Left kidney (tissue), 1 donor: ENCODE measurements at regions not wholly inside any gene's neighbourhood (a gene's known extent, or its start where the extent isn't known, plus 50 kb on each side); places are given as distances from the start of the nearest gene placed in this dataset.
"Not testable (repeated sequence)": the region's sequence is repeated elsewhere in the genome, so short reads cannot be mapped to it uniquely, and the experiment has no call there.

ENCODE experiments used
- DNase-seq: peaks from one replicate; pipeline ENCODE4 v3.0.0-alpha.2; 2013

DNA sequence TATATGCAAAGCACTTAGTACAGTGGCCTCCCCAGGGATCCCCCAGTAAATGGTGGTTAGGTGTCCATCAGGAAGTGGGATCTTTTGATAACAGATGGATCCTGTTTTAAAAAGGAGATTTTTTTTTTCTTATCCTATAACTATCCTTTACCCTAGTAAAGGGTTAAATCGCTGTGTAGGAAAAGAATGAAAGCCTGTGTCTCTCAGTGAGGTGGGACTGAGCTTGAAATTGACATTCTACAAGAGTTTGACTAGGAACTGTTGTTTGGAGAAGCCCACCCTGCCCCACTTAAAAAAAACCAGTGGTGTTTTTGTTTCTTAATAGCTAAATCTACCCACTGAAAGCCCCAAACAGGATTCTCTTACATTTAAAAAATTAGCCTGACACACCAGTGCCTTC lies 112.2 kb upstream of the EGLN3 start:
- DNase-seq: no peak

DNA sequence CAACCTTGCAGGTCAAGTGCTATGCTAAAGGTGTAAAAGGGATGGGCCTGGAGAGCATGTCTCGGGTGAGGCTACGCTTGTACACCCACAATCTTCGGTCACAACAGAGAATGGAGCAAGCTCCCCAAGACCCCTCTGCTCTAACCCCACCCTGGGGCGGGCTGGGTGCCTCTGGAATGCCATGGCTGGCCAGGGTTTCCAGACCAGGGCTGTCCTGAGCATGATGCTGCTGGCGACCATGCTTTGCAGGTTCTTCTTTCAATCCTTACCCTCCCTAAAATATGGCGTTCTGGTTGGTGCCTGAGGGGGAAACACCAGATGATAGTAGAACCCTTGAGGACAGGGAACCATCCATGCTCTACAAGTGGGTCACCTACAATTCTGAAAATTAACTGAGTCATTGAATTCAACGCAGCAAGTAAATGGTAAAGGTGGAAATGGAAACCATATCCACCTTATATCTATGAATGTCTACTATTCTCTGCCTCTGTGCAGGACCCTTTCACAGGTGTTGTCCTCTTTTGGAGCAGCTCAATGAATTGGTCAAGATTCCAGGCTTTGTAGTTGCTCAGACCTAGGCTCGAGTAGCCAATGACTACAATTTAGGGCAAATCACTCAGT lies 111.6 kb upstream of the EGLN3 start:
- no peak for DNase-seq

- DNase-seq: no peak
These were observed 109.8 kb upstream of the EGLN3 start for GRCh38 chr14:34060651-34060999.

DNA sequence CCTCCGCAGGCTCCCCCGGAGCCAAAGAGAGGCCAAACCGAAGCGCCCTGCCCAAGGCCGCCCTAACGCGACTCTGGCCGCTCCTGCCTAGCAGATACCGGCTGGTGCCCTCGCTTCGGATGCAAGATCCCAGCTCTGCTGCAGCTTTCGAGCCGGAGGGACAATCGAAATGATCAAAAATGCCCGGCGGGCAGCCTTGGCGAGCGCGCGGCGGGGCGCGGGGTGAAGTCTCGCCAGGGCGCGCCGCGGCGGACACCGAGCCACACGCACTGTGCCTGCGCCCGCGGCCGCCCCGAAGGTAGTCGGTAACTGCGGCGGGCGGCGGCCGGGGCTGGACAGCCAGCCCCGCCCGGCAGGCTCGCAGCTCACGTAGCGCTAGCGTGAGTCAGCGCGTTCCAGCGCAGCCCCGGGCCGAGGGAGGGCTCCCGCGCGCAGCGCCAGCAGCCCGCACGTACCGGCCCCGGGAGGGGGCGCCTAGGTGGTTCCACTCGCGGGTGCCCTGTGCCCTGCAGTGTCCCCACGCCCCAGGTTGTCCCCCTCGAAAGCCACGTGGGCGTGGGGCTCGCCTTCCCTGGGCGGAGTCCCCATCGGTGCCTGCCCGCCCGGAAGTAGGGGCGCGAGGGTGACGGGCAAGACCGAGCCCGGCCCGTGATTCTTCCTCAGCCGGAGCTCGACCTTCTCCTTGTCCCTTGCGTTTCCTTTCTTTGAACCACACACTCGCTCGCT lies 109.2 kb upstream of the EGLN3 start:
- DNase-seq: peak; percentile 57

DNA sequence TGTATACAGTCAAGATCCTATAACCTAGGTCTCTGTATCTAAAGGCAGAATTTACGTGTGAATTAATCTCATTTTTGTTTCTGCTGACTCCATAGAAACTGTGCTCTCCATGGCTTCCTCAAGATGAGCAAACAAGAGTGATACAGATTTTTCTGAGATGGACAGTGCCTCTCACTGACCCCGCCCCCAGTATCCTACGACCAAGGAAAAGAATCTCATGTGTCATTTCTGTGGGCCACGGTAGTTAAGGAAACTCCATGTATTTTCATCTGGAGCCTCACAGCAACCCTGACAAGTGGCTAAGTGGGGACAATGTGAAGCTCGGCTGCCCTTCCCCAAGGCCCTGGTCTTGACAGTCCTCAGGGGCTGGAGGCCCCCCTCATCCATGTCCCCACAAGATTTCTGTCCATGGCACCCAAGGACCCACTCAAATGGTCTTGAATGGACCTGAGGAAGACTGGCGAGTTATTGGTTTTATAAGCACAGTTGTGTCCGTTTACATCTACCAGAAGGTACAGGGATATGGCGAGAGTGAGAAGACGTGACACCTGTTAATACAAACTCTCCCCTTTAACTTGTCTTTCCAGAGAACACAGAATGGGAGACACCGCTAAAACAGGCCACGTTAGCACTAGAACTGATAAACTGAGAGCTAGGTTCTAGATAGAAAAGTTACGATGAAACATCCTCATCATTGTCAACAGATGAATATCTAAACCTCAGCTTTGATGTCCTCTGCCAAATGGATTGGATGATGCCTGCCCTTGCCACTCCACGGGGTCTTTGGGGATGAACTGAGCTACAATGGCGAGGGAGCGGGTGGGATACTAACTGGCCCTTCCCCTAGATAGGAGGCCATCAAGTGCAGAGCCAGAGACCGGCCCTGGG lies 108.4 kb upstream of the EGLN3 start:
- DNase-seq: no peak

DNA sequence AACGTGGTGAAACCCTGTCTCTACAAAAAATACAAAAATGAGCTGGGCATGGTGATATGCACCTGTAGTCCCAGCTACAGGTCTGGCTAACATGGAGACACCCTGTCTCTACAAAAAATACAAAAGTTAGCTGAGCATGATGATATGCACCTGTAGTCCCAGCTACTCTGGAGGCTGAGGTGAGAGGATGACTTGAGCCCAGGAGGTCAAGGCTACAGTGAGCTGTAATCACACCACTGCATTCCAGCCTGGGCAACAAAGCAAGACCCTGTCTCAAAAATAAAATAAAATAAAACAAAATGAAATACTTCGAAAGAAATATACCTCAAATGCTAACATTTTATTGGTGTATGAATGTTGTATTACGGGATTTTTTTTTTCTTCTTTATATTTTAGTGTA lies 107.6 kb upstream of the EGLN3 start:
- no peak for DNase-seq

- no peak for DNase-seq
These were observed 105.2 kb upstream of the EGLN3 start for GRCh38 chr14:34056046-34056445.

- no peak for DNase-seq
These were observed 104.5 kb upstream of the EGLN3 start for GRCh38 chr14:34055157-34055950.

DNA sequence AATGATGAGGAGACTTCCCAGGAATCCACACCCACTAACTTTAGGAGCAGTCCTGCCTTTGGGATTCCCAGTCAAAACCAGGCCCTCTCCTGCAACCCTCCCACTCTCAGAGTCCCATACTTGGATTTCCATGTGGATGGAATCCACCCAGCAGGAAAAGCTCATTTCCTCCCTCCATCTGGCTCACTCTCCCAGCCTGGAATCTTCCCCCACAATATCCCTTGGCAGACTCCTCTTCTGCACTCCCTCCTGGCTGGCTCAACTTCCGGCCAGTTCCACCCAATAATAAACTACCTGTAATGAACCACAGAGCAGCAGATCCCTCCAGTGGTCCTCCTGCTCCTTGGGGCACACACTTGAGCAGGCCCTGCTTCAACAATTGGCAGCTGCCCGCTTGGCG lies 102.8 kb upstream of the EGLN3 start:
- no peak for DNase-seq

DNA sequence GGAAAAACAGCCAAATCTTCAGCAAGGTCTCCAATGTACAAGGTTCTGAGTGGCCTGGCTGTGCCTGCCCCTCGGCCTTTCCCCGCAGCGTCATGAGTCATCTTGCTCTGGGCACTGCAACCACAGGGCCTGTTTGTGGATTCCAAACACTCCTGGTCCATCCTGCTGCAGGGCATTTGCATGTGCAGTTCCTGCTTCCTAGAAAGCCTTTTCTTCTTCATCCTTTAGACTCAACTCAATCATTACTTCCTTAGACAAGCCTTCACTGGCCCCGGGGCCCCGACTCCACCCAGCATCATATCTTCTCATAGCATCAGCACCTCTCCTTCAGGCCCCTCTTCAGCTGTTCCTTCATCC lies 101.8 kb upstream of the EGLN3 start:
- DNase-seq: no peak

DNA sequence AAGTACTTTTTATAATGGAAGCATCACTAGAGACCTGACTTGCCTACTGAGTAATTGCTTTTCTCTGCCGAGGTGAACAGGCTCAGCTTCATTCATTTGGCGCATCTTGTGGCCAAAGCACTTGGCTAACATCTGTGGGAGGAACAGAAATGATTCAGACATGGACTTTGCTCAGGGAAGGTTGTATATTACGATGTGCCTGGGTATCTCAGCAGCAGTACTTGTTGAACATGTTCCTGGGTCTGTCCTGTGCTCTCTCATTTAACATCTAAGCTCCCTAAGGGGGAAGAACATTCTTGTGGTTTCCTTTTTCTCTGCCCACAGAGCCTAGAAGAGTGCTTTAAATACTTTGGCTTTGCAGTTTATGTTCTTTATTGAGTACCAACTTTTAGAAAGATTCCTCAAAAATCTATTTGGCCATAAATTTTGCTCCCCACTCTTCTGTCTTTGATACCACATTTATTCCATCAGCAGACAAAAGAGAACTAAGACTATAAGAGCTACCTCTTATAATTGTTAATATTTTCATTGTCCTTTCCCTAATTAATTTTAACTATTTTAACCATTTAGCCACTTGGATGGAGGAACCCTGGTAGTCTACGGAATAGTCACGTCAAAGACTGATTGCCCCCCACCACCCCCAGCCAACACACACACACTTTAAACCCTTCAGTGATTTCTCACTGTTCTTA lies 101.2 kb upstream of the EGLN3 start:
- DNase-seq: no peak

DNA sequence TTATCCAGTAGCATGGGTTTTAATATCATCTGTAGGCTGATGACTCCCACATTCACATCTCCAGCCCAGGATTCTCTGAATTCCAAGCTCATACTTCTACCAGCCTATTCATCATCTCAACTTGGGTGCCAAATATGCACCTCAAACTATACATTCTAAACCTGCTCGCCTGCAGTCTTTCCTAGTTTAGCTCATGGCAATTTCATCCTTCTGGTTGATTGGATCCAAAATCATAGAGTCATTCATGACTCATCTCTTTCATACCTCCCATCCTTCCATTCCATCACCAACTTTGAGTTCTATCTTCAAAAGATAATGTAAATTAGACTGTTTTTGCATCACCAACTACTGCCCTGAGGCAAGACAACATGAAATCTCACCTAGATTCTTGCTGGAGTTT lies 99.7 kb upstream of the EGLN3 start:
- DNase-seq: no peak

GRCh38 chr14:34049790-34050189 lies 98.9 kb upstream of the EGLN3 start:
- no peak for DNase-seq

- not testable (repeated sequence) for DNase-seq
These were observed 98.3 kb upstream of the EGLN3 start for GRCh38 chr14:34049187-34049586.

- DNase-seq: no peak
These were observed 96.1 kb upstream of the EGLN3 start for GRCh38 chr14:34046799-34047520.

- DNase-seq: no peak
These were observed 93.9 kb upstream of the EGLN3 start for GRCh38 chr14:34044666-34045306.

GRCh38 chr14:34044373-34044637 lies 93.4 kb upstream of the EGLN3 start:
- no peak for DNase-seq

- no peak for DNase-seq
These were observed 92.9 kb upstream of the EGLN3 start for GRCh38 chr14:34043627-34044372.

DNA sequence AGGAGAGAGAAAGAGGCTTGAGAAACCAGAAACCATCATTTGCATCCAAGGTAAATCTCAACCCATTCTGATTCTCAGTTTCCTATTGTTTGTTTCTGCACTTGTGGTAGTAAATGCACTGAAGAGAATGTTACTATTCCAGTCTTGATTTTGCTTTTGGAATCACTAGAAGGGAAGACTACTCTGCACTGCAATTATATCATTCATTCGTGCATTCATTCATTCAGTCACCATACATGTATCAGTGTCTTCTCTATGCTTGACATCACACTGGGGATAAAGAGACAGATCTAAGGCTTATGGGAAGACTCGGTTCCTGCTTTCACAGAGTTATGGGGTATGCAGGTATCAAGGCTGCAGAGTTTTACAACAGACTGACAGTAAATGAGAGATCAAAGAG lies 90.3 kb upstream of the EGLN3 start:
- no peak for DNase-seq

GRCh38 chr14:34040766-34041165 lies 89.9 kb upstream of the EGLN3 start:
- DNase-seq: no peak
